ENCODE measurements at regions not wholly inside any gene's neighbourhood (a gene's known extent, or its start where the extent isn't known, plus 50 kb on each side); places are given as distances from the start of the nearest gene placed in this dataset.
A peak's percentile ranks its signal among the peaks of the same experiment; 100 is the strongest.

- 56 to 65% methylated on average over 4 of the region's 4 CpGs for WGBS, 2 donors
Observed at GRCh38 chr4:158046345-158046744, 126.5 kb downstream of the GASK1B start.

DNA sequence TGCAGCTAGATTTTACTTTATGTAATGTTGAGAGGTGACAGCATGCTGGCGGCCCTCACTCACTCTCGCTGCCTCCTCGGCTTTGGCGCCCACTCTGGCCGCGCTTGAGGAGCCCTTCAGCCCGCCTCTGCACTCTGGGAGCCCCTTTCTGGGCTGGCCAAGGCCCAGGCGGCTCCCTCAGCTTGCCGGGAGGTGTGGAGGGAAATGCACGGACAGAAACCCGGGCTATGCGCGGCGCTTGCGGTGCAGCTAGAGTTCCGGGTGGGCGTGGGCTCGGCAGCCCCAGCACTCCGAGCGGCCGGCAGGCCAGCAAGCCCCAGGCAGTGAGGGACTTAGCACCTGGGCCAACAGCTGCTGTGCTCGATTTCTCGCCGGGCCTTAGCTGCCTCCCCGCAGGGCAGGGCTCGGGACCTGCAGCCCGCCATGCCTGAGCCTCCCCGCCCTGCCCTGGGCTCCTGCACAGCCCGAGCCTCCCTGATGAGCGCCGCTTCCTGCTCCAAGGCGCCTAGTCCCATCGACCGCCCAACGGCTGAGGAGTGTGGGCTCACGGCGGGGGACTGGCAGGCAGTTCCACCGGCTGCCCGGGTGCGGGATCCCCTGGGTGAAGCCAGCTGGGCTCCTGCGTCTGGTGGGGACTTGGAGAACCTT, 128.7 kb downstream of the GASK1B start:
- no peak for ATAC-seq (ENCODE audit: low FRiP score)
- H3K27ac ChIP-seq (ENCODE audit: low read depth in 1 of 2, low read length in 2 of 2), result no peak overlapping the region
- H3K36me3 ChIP-seq (ENCODE audit: control insufficient read depth in 1 of 2, insufficient read depth in 2 of 2, low read length in 1 of 2), result no peaks in the 10 kb centered on the region
- H3K4me3 ChIP-seq (ENCODE audit: low read length in 2 of 2), result no peak overlapping the region
- H3K9me3 ChIP-seq (ENCODE audit: control insufficient read depth, low read length), result no peaks in the 10 kb centered on the region
- no peaks in the 10 kb centered on the region for H3K27me3 ChIP-seq (ENCODE audit: control insufficient read depth in 1 of 2, insufficient read depth in 2 of 2, low read length in 1 of 2)
- 95 to 97% methylated on average over 41 of the region's 41 CpGs for WGBS, 2 donors
- intact Hi-C loops (cut with DNase I), result no loop called here
- no peaks in the 10 kb centered on the region for H3K4me1 ChIP-seq (ENCODE audit: control insufficient read depth in 1 of 2, insufficient read depth in 2 of 2, low read length in 2 of 2)
- DNase-seq, result no peak

More at GRCh38 chr4:158046345-158046744, 126.5 kb downstream of the GASK1B start:
- Histone ChIP-seq H3K27me3 (ENCODE audit: control insufficient read depth in 1 of 2, insufficient read depth in 2 of 2, low read length in 1 of 2) (no peaks in the 10 kb centered on the region), H3K4me3 (ENCODE audit: low read length in 2 of 2) (no peak overlapping the region), H3K9me3 (ENCODE audit: control insufficient read depth, low read length) (no peaks in the 10 kb centered on the region), H3K27ac (ENCODE audit: low read depth in 1 of 2, low read length in 2 of 2) (no peak overlapping the region), H3K4me1 (ENCODE audit: control insufficient read depth in 1 of 2, insufficient read depth in 2 of 2, low read length in 2 of 2) (no peaks in the 10 kb centered on the region), H3K36me3 (ENCODE audit: control insufficient read depth in 1 of 2, insufficient read depth in 2 of 2, low read length in 1 of 2) (no peaks in the 10 kb centered on the region)
- intact Hi-C loops (cut with DNase I), result no loop called here
- no peak for DNase-seq
- ATAC-seq (ENCODE audit: low FRiP score), result no peak

DNA sequence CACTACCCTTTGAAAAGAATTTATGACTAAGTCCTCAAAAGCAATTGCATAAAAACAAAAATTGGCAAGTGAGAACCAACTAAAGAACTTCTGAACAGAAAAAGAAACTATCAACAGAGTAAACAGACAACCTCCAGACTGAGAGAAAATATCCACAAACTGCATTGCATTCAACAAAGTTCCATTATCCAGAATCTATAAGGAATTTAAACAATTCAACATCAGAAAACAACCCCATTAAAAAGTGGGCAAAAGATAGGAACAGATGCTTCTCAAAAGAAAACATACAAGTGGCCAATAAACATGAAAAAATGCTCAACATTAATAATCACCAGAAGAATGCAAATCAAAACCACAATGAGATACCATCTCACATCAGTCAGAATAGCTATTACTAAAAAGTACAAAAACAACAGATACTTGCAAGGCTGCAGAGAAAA, 130.2 kb downstream of the GASK1B start:
- no peak overlapping the region for H3K27ac ChIP-seq (ENCODE audit: low read depth in 1 of 2, low read length in 2 of 2)

GRCh38 chr4:158038718-158039117, 134.1 kb downstream of the GASK1B start:
- Histone ChIP-seq H3K9me3 (ENCODE audit: control insufficient read depth, low read length) (no peaks in the 10 kb centered on the region), H3K36me3 (ENCODE audit: control insufficient read depth in 1 of 2, insufficient read depth in 2 of 2, low read length in 1 of 2) (no peaks in the 10 kb centered on the region), H3K27me3 (ENCODE audit: control insufficient read depth in 1 of 2, insufficient read depth in 2 of 2, low read length in 1 of 2) (no peaks in the 10 kb centered on the region), H3K27ac (ENCODE audit: low read depth in 1 of 2, low read length in 2 of 2) (no peak overlapping the region), H3K4me3 (ENCODE audit: low read length in 2 of 2) (no peak overlapping the region), H3K4me1 (ENCODE audit: control insufficient read depth in 1 of 2, insufficient read depth in 2 of 2, low read length in 2 of 2) (no peaks in the 10 kb centered on the region)
- intact Hi-C loops (cut with DNase I), result no loop called here
- ATAC-seq (ENCODE audit: low FRiP score) (no peak), DNase-seq (no peak)

More for the DNA sequence above, 130.2 kb downstream of the GASK1B start:
- no peak for ATAC-seq (ENCODE audit: low FRiP score)
- intact Hi-C loops (cut with DNase I), result no loop called here
- no peaks in the 10 kb centered on the region for H3K9me3 ChIP-seq (ENCODE audit: control insufficient read depth, low read length)
- H3K36me3 ChIP-seq (ENCODE audit: control insufficient read depth in 1 of 2, insufficient read depth in 2 of 2, low read length in 1 of 2), result no peaks in the 10 kb centered on the region
- H3K27me3 ChIP-seq (ENCODE audit: control insufficient read depth in 1 of 2, insufficient read depth in 2 of 2, low read length in 1 of 2), result no peaks in the 10 kb centered on the region
- no peak for DNase-seq
- no peak overlapping the region for H3K4me3 ChIP-seq (ENCODE audit: low read length in 2 of 2)
- no peaks in the 10 kb centered on the region for H3K4me1 ChIP-seq (ENCODE audit: control insufficient read depth in 1 of 2, insufficient read depth in 2 of 2, low read length in 2 of 2)

- DNase-seq (peak in 1 of 2 donors; percentile 40), ATAC-seq (ENCODE audit: low FRiP score) (no peak)
- Histone ChIP-seq H3K36me3 (ENCODE audit: control insufficient read depth in 1 of 2, insufficient read depth in 2 of 2, low read length in 1 of 2) (no peaks in the 10 kb centered on the region), H3K4me1 (ENCODE audit: control insufficient read depth in 1 of 2, insufficient read depth in 2 of 2, low read length in 2 of 2) (peaks cover 0 to 2% of the 10 kb centered on the region in 2 donors), H3K27me3 (ENCODE audit: control insufficient read depth in 1 of 2, insufficient read depth in 2 of 2, low read length in 1 of 2) (no peaks in the 10 kb centered on the region), H3K27ac (ENCODE audit: low read depth in 1 of 2, low read length in 2 of 2) (no peak overlapping the region), H3K9me3 (ENCODE audit: control insufficient read depth, low read length) (no peaks in the 10 kb centered on the region), H3K4me3 (ENCODE audit: low read length in 2 of 2) (no peak overlapping the region)
- WGBS, 2 donors, result 96 to 98% methylated on average over 1 of the region's 1 CpG
- intact Hi-C loops (cut with DNase I), result no loop called here
Observed at GRCh38 chr4:158036998-158037397, 135.8 kb downstream of the GASK1B start.

- intact Hi-C loops (cut with DNase I), result no loop called here
- DNase-seq, result no peak
- no peaks in the 10 kb centered on the region for H3K9me3 ChIP-seq (ENCODE audit: control insufficient read depth, low read length)
Observed at GRCh38 chr4:158035662-158036195, 137.1 kb downstream of the GASK1B start.

DNA sequence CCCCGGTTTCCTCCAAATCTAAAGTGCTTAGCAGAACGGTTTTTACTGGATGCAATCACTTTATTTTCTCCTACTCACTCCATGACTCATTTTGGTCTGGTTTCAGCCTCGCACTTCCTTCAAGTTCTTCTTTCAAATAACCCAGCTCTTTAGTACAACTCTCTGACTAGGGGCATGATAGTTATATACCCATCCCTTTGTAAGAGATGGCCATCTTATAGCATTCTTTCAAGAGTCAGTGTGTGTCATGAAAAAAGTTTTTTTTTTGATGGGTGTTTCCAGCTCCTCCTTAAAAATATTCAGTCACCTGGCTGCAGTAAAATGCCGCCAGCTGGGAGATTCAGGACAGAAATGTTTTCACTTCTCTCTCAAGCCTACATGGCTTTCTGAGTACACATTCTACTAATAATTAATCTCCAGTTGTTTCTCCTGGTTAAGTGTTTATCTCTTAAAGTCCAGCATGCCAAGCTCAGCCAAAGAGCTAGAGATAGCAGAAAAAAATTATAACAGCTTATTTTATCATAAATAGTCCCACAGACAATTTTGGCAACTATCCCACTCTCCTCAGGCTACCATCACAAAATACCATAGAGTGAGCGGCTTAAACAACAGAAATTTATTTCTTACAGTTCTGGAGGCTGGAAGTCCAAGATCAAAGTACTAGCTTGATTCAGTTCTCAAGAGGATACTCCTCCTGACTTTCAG, 139.3 kb downstream of the GASK1B start:
- peak overlapping the region in 1 of 2 donors; percentile 14 for H3K27ac ChIP-seq (ENCODE audit: low read depth in 1 of 2, low read length in 2 of 2)
- 31 to 35% methylated on average over 5 of the region's 5 CpGs for WGBS, 2 donors
- no peaks in the 10 kb centered on the region for H3K27me3 ChIP-seq (ENCODE audit: control insufficient read depth in 1 of 2, insufficient read depth in 2 of 2, low read length in 1 of 2)
- no peaks in the 10 kb centered on the region for H3K36me3 ChIP-seq (ENCODE audit: control insufficient read depth in 1 of 2, insufficient read depth in 2 of 2, low read length in 1 of 2)
- H3K9me3 ChIP-seq (ENCODE audit: control insufficient read depth, low read length), result no peaks in the 10 kb centered on the region
- H3K4me3 ChIP-seq (ENCODE audit: low read length in 2 of 2), result no peak overlapping the region
- intact Hi-C loops (cut with DNase I), result no loop called here
- peaks cover 0 to 2% of the 10 kb centered on the region in 2 donors for H3K4me1 ChIP-seq (ENCODE audit: control insufficient read depth in 1 of 2, insufficient read depth in 2 of 2, low read length in 2 of 2)
- DNase-seq (no peak), ATAC-seq (ENCODE audit: low FRiP score) (peak; percentile 57)

More at GRCh38 chr4:158035662-158036195, 137.1 kb downstream of the GASK1B start:
- 97 to 100% methylated on average over 2 of the region's 2 CpGs for WGBS, 2 donors
- Histone ChIP-seq H3K27ac (ENCODE audit: low read depth in 1 of 2, low read length in 2 of 2) (no peak overlapping the region), H3K4me1 (ENCODE audit: control insufficient read depth in 1 of 2, insufficient read depth in 2 of 2, low read length in 2 of 2) (peaks cover 0 to 2% of the 10 kb centered on the region in 2 donors), H3K36me3 (ENCODE audit: control insufficient read depth in 1 of 2, insufficient read depth in 2 of 2, low read length in 1 of 2) (no peaks in the 10 kb centered on the region), H3K4me3 (ENCODE audit: low read length in 2 of 2) (no peak overlapping the region), H3K27me3 (ENCODE audit: control insufficient read depth in 1 of 2, insufficient read depth in 2 of 2, low read length in 1 of 2) (no peaks in the 10 kb centered on the region)
- no peak for ATAC-seq (ENCODE audit: low FRiP score)

GRCh38 chr4:158032733-158033415, 140.0 kb downstream of the GASK1B start:
- 26 to 30% methylated on average over 4 of the region's 4 CpGs for whole genome bisulfite sequencing, 2 donors
- no peak for ATAC-seq (ENCODE audit: low FRiP score)
- H3K4me3 ChIP-seq (ENCODE audit: low read length in 2 of 2), result no peak overlapping the region
- DNase-seq, result no peak
- intact Hi-C loops (cut with DNase I), result no loop called here
- peak overlapping the region in 1 of 2 donors; percentile 14 for H3K27ac ChIP-seq (ENCODE audit: low read depth in 1 of 2, low read length in 2 of 2)
- H3K27me3 ChIP-seq (ENCODE audit: control insufficient read depth in 1 of 2, insufficient read depth in 2 of 2, low read length in 1 of 2), result no peaks in the 10 kb centered on the region
- H3K4me1 ChIP-seq (ENCODE audit: control insufficient read depth in 1 of 2, insufficient read depth in 2 of 2, low read length in 2 of 2), result peaks cover 0 to 2% of the 10 kb centered on the region in 2 donors
- H3K9me3 ChIP-seq (ENCODE audit: control insufficient read depth, low read length), result peaks cover under 1% of the 10 kb centered on the region
- H3K36me3 ChIP-seq (ENCODE audit: control insufficient read depth in 1 of 2, insufficient read depth in 2 of 2, low read length in 1 of 2), result no peaks in the 10 kb centered on the region

Measured in aorta (tissue), 5 donors.